HEK293 (cell line): ENCODE measurements at regions not wholly inside any gene's neighbourhood (a gene's known extent, or its start where the extent isn't known, plus 50 kb on each side); places are given as distances from the start of the nearest gene placed in this dataset.

Experiments
- CTCF ChIA-PET: fragments of 350-600 bp; formaldehyde crosslinking; extraction: SDS; loops from one replicate; lab custom pipeline; 2021; ENCODE audit warnings: antibody characterized with exemption; lab: Yijun Ruan, JAX
- POLR2A ChIA-PET: fragments of 300-600 bp; formaldehyde crosslinking; extraction: SDS; loops from one replicate; lab custom pipeline; 2020; ENCODE audit warnings: antibody characterized with exemption, inconsistent platforms; lab: Yijun Ruan, JAX
- H3K27ac ChIP-seq: fragments of 200-500 bp; sonication (Bioruptor generic); 2 replicates; pipeline ENCODE4 v1.5.1; 2014; ENCODE audit warnings: low read depth, low read length, control low read depth, inconsistent platforms; ENCODE audit errors: extremely low read depth
- H3K36me3 ChIP-seq, 2 experiments: fragments of 200-500 bp in 1 of 2; sonication (Bioruptor generic) in 1 of 2; 1 replicate in 1 of 2; 2 replicates in 1 of 2; pipeline ENCODE4 v1.5.1; 2014 to 2017; ENCODE audit warnings: inconsistent platforms in 2 of 2, low read length in 2 of 2; ENCODE audit not compliant: control insufficient read depth in 2 of 2, insufficient read depth in 1 of 2
- H3K4me1 ChIP-seq: fragments of 200-500 bp; sonication (Bioruptor generic); 2 replicates; pipeline ENCODE4 v1.5.1; 2014; ENCODE audit warnings: mild to moderate bottlenecking, low read length, inconsistent platforms; ENCODE audit not compliant: control insufficient read depth, insufficient read depth
- H3K4me3 ChIP-seq: 2 replicates; pipeline ENCODE4 v1.5.1; 2011; ENCODE audit warnings: low read depth, mild to moderate bottlenecking, control low read depth, low read length, moderate library complexity
- H3K9me3 ChIP-seq: fragments of 200-500 bp; sonication (Bioruptor generic); 2 replicates; pipeline ENCODE4 v1.5.1; 2014; ENCODE audit warnings: low read depth, low read length, inconsistent platforms; ENCODE audit not compliant: control insufficient read depth, insufficient read depth
- TSHZ1 ChIP-seq: fragments of 450-650 bp; formaldehyde crosslinking; IDR thresholded peaks from 2 replicates; pipeline ENCODE4 v1.5.1; 2016; ENCODE audit warnings: missing biosample characterization, missing genetic modification characterization, borderline replicate concordance
- ZBTB20 ChIP-seq: fragments of 450-650 bp; formaldehyde crosslinking; IDR thresholded peaks from 2 replicates; pipeline ENCODE4 v1.5.1; 2016; ENCODE audit warnings: missing biosample characterization, missing genetic modification characterization
- ZEB2 ChIP-seq: fragments of 450-650 bp; formaldehyde crosslinking; IDR thresholded peaks from 2 replicates; pipeline ENCODE4 v1.5.1; 2016; ENCODE audit warnings: missing biosample characterization, missing genetic modification characterization
- ZFP69B ChIP-seq: fragments of 450-650 bp; formaldehyde crosslinking; IDR thresholded peaks from 2 replicates; pipeline ENCODE4 v1.5.1; 2016; ENCODE audit warnings: missing biosample characterization, missing genetic modification characterization
- ZNF10 ChIP-seq: fragments of 450-650 bp; formaldehyde crosslinking; IDR thresholded peaks from 2 replicates; pipeline ENCODE4 v1.5.1; 2017; ENCODE audit warnings: missing biosample characterization, missing genetic modification characterization
- ZNF132 ChIP-seq: fragments of 450-650 bp; formaldehyde crosslinking; IDR thresholded peaks from 2 replicates; pipeline ENCODE4 v1.5.1; 2017; ENCODE audit warnings: missing biosample characterization, missing genetic modification characterization, borderline replicate concordance
- ZNF16 ChIP-seq: fragments of 450-650 bp; formaldehyde crosslinking; IDR thresholded peaks from 2 replicates; pipeline ENCODE4 v1.5.1; 2016; ENCODE audit warnings: low read depth, missing biosample characterization, missing genetic modification characterization
- ZNF221 ChIP-seq: fragments of 450-650 bp; formaldehyde crosslinking; IDR thresholded peaks from 2 replicates; pipeline ENCODE4 v1.5.1; 2017; ENCODE audit warnings: missing biosample characterization, missing genetic modification characterization, borderline replicate concordance
- ZNF335 ChIP-seq: fragments of 450-650 bp; formaldehyde crosslinking; conservative IDR thresholded peaks from 2 replicates; pipeline ENCODE4 v1.5.1; 2016; ENCODE audit warnings: missing biosample characterization, missing genetic modification characterization
- ZNF366 ChIP-seq: fragments of 450-650 bp; formaldehyde crosslinking; conservative IDR thresholded peaks from 2 replicates; pipeline ENCODE4 v1.5.1; 2016; ENCODE audit warnings: missing biosample characterization, missing genetic modification characterization
- ZNF398 ChIP-seq: fragments of 450-650 bp; formaldehyde crosslinking; IDR thresholded peaks from 2 replicates; pipeline ENCODE4 v1.5.1; 2017; ENCODE audit warnings: missing biosample characterization, missing genetic modification characterization
- ZNF544 ChIP-seq: fragments of 450-650 bp; formaldehyde crosslinking; IDR thresholded peaks from 2 replicates; pipeline ENCODE4 v1.5.0; 2017; ENCODE audit warnings: missing biosample characterization, missing genetic modification characterization
- ZNF555 ChIP-seq: fragments of 450-650 bp; formaldehyde crosslinking; conservative IDR thresholded peaks from 2 replicates; pipeline ENCODE4 v1.5.1; 2017; ENCODE audit warnings: missing biosample characterization, mild to moderate bottlenecking, missing genetic modification characterization, inconsistent platforms
- ZNF558 ChIP-seq: fragments of 450-650 bp; formaldehyde crosslinking; IDR thresholded peaks from 2 replicates; pipeline ENCODE4 v1.5.1; 2016; ENCODE audit warnings: missing biosample characterization, missing genetic modification characterization
- ZNF621 ChIP-seq: fragments of 450-650 bp; formaldehyde crosslinking; IDR thresholded peaks from 2 replicates; pipeline ENCODE4 v1.5.1; 2017; ENCODE audit warnings: missing biosample characterization, missing genetic modification characterization
- ZNF623 ChIP-seq: fragments of 450-650 bp; formaldehyde crosslinking; IDR thresholded peaks from 2 replicates; pipeline ENCODE4 v1.5.1; 2016; ENCODE audit warnings: missing biosample characterization, missing genetic modification characterization
- ZNF658 ChIP-seq: fragments of 450-650 bp; formaldehyde crosslinking; IDR thresholded peaks from 2 replicates; pipeline ENCODE4; 2016; ENCODE audit warnings: missing biosample characterization, missing genetic modification characterization
- ZNF660 ChIP-seq: fragments of 450-650 bp; IDR thresholded peaks from 2 replicates; pipeline ENCODE4 v1.5.1; 2018; ENCODE audit warnings: missing biosample characterization, mild to moderate bottlenecking, missing genetic modification characterization
- ZNF701 ChIP-seq: fragments of 450-650 bp; formaldehyde crosslinking; IDR thresholded peaks from 2 replicates; pipeline ENCODE4 v1.5.1; 2016; ENCODE audit warnings: missing biosample characterization, missing genetic modification characterization
- ZNF707 ChIP-seq: fragments of 450-650 bp; formaldehyde crosslinking; IDR thresholded peaks from 2 replicates; pipeline ENCODE4 v1.5.1; 2016; ENCODE audit warnings: missing biosample characterization, missing genetic modification characterization
- ZSCAN18 ChIP-seq: fragments of 450-650 bp; formaldehyde crosslinking; IDR thresholded peaks from 2 replicates; pipeline ENCODE4 v1.5.1; 2016; ENCODE audit warnings: missing biosample characterization, missing genetic modification characterization

- H3K36me3 ChIP-seq, result no peaks in the 10 kb centered on the region
- no peak overlapping the region for H3K27ac ChIP-seq
- CTCF ChIA-PET, result no interaction called here
- no peaks in the 10 kb centered on the region for H3K4me1 ChIP-seq
- POLR2A ChIA-PET, result no interaction called here
- H3K4me3 ChIP-seq, result no peak overlapping the region
- TF ChIP-seq ZBTB20 (tag by site-specific recombination) (0 out of 2 replicates have a peak, but pooled peaks have one; percentile 25), ZNF707 (tag by site-specific recombination) (no peak), ZNF623 (tag by site-specific recombination) (no peak)
- TF ChIP-seq, all 188 proteins: peak for 1
- no peaks in the 10 kb centered on the region for H3K9me3 ChIP-seq
Measured at GRCh38 chr15:60254416-60254815, 143.4 kb downstream of the ANXA2 start.

GRCh38 chr15:60255390-60255789 lies 142.4 kb downstream of the ANXA2 start:
- Histone ChIP-seq H3K4me1 (no peaks in the 10 kb centered on the region), H3K27ac (no peak overlapping the region), H3K36me3 (no peaks in the 10 kb centered on the region), H3K9me3 (no peaks in the 10 kb centered on the region), H3K4me3 (no peak overlapping the region)
- CTCF ChIA-PET, result no interaction called here
- TF ChIP-seq TSHZ1 (peak; percentile 74; the same call in 1 of the 2 replicates), ZEB2 (0 out of 2 replicates have a peak, but pooled peaks have one; percentile 31), ZNF555 (tag by site-specific recombination) (no peak), ZNF660 (tag by site-specific recombination) (peak; percentile 100)
- TF ChIP-seq, all 188 proteins: peak for 3
- POLR2A ChIA-PET, result no interaction called here

- TF ChIP-seq ZFP69B (tag by site-specific recombination), result no peak
- TF ChIP-seq ZNF366 (tag by site-specific recombination), result no peak
- no peak for TF ChIP-seq ZNF132
- no peak for TF ChIP-seq ZNF10 (tag by site-specific recombination)
- no peak for TF ChIP-seq ZNF558 (tag by site-specific recombination)
- TF ChIP-seq ZNF658 (tag by site-specific recombination), result no peak
- no peak for TF ChIP-seq ZNF621 (tag by site-specific recombination)
- no peak for TF ChIP-seq ZNF701 (tag by site-specific recombination)
- ChIA-PET CTCF (interaction anchor here (1.1 kb wide), 1 partner anchor 49 kb away, joined by 3 read pairs; no protein-coding TSS in a partner anchor), POLR2A (no interaction called here)
- no peaks in the 10 kb centered on the region for H3K9me3 ChIP-seq
- no peak overlapping the region for H3K4me3 ChIP-seq
- no peaks in the 10 kb centered on the region for H3K36me3 ChIP-seq
- H3K27ac ChIP-seq, result no peak overlapping the region
- H3K4me1 ChIP-seq, result no peaks in the 10 kb centered on the region
Measured at GRCh38 chr15:60257591-60258159, 140.1 kb downstream of the ANXA2 start.

- no peak overlapping the region for H3K4me3 ChIP-seq
- H3K27ac ChIP-seq, result no peak overlapping the region
- no peaks in the 10 kb centered on the region for H3K4me1 ChIP-seq
- H3K9me3 ChIP-seq, result no peaks in the 10 kb centered on the region
- ChIA-PET POLR2A (no interaction called here), CTCF (no interaction called here)
- H3K36me3 ChIP-seq, result no peaks in the 10 kb centered on the region
- no peak for TF ChIP-seq ZEB2
- no peak for TF ChIP-seq ZNF16 (tag by site-specific recombination)
- TF ChIP-seq ZNF221 (tag by site-specific recombination), result no peak
- TF ChIP-seq ZNF544, result no peak
- no peak for TF ChIP-seq ZSCAN18 (tag by site-specific recombination)
- TF ChIP-seq ZNF398 (tag by site-specific recombination), result no peak
- no peak for TF ChIP-seq ZNF335
Measured at GRCh38 chr15:60259469-60259868, 138.3 kb downstream of the ANXA2 start.
